GM23248 (cell line): ENCODE measurements at regions not wholly inside any gene's neighbourhood (a gene's known extent, or its start where the extent isn't known, plus 50 kb on each side); places are given as distances from the start of the nearest gene placed in this dataset.

Experiments used
- DNase-seq: peaks from one replicate; pipeline ENCODE4 v3.0.0-alpha.2; 2015
- H2AFZ ChIP-seq: fragments of 200-600 bp; sonication (generic); 2 replicates; pipeline ENCODE4 v1.6.1; 2016; ENCODE audit warnings: antibody characterized with exemption
- H3F3A ChIP-seq: fragments of 200-600 bp; sonication (generic); 2 replicates; pipeline ENCODE4 v1.6.1; 2016; ENCODE audit warnings: mild to moderate bottlenecking, antibody characterized with exemption, mixed run types; ENCODE audit not compliant: insufficient read depth
- H3K27ac ChIP-seq: fragments of 200-600 bp; sonication (generic); 2 replicates; pipeline ENCODE4 v1.5.1; 2016; ENCODE audit warnings: mild to moderate bottlenecking
- H3K27me3 ChIP-seq: fragments of 200-600 bp; sonication (generic); replicated peaks from 2 replicates; pipeline ENCODE4 v1.6.1; 2016; ENCODE audit warnings: mild to moderate bottlenecking; ENCODE audit not compliant: insufficient read depth
- H3K36me3 ChIP-seq: fragments of 200-600 bp; sonication (generic); 2 replicates; pipeline ENCODE4 v1.6.1; 2016; ENCODE audit warnings: low read depth, mild to moderate bottlenecking
- H3K4me1 ChIP-seq: fragments of 200-600 bp; sonication (generic); 2 replicates; pipeline ENCODE4 v1.6.1; 2016; ENCODE audit warnings: mild to moderate bottlenecking; ENCODE audit not compliant: insufficient read depth
- H3K4me2 ChIP-seq: fragments of 200-600 bp; sonication (generic); one replicate; pipeline ENCODE4 v1.6.1; 2016; ENCODE audit warnings: mild to moderate bottlenecking; ENCODE audit not compliant: unreplicated experiment
- H3K4me3 ChIP-seq: fragments of 200-600 bp; sonication (generic); 2 replicates; pipeline ENCODE4 v1.5.1; 2016; ENCODE audit warnings: mild to moderate bottlenecking
- H3K79me2 ChIP-seq: fragments of 200-600 bp; sonication (generic); 2 replicates; pipeline ENCODE4 v1.6.1; 2016; ENCODE audit warnings: mild to moderate bottlenecking; ENCODE audit not compliant: insufficient read depth
- H3K9ac ChIP-seq: fragments of 200-600 bp; sonication (generic); 2 replicates; pipeline ENCODE4 v1.6.1; 2016; ENCODE audit warnings: mild to moderate bottlenecking
- H3K9me2 ChIP-seq: fragments of 200-600 bp; sonication (generic); 2 replicates; pipeline ENCODE4 v1.6.1; 2016; ENCODE audit warnings: mixed run types, mild to moderate bottlenecking, moderate library complexity; ENCODE audit not compliant: insufficient read depth
- H3K9me3 ChIP-seq: fragments of 200-600 bp; sonication (generic); one replicate; pipeline ENCODE4 v1.6.1; 2017; ENCODE audit warnings: low read depth
- H4K20me1 ChIP-seq: fragments of 200-600 bp; sonication (generic); 2 replicates; pipeline ENCODE4 v1.6.0; 2016; ENCODE audit not compliant: insufficient read depth
- EZH2 ChIP-seq: fragments of 200-600 bp; sonication (generic); IDR thresholded peaks from 2 replicates; pipeline ENCODE4 v1.6.1; 2018; ENCODE audit warnings: antibody characterized with exemption, mild to moderate bottlenecking; ENCODE audit not compliant: insufficient read depth, poor library complexity, severe bottlenecking
- EZH2phosphoT487 ChIP-seq: fragments of 200-600 bp; sonication (generic); IDR thresholded peaks from 2 replicates; pipeline ENCODE4 v1.6.1; 2018; ENCODE audit warnings: antibody characterized with exemption, moderate library complexity, mild to moderate bottlenecking, low read depth; ENCODE audit not compliant: insufficient read depth
- WGBS, 2 experiments: methylation state at CpG; one replicate each; pipeline ENCODE4 v1.1.6; 2015 to 2017; ENCODE audit warnings: low lambda C conversion rate in 2 of 2, low coverage in 1 of 2; ENCODE audit errors: missing lambda C conversion rate in 2 of 2; 5-methylcytosine and 5-hydroxymethylcytosine counted together
- in situ Hi-C: fragments of 300-500 bp; cut with MboI; formaldehyde crosslinking; loops from 2 replicates; pipeline ENCODE4 v1.15.0; 2020

- H3K4me3 ChIP-seq = no peak overlapping the region
- no peak for TF ChIP-seq EZH2phosphoT487
- TF ChIP-seq EZH2 = no peak
- WGBS, 2 experiments = 95 to 96% methylated on average over 4 of the region's 4 CpGs
Observed at GRCh38 chr4:81375745-81376144, 96.0 kb downstream of the RASGEF1B start.

GRCh38 chr4:81369886-81370285, 101.8 kb downstream of the RASGEF1B start:
- H2AFZ ChIP-seq = no peak overlapping the region
- no peaks in the 10 kb centered on the region for H3K27me3 ChIP-seq
- no peaks in the 10 kb centered on the region for H3K9me3 ChIP-seq
- no peaks in the 10 kb centered on the region for H3K79me2 ChIP-seq
- H3K9ac ChIP-seq = no peak overlapping the region
- peak; percentile 21 for DNase-seq
- no peaks in the 10 kb centered on the region for H3K36me3 ChIP-seq
- no peak overlapping the region for H3K4me3 ChIP-seq
- WGBS, 2 experiments = 71 to 81% methylated on average over 4 of the region's 4 CpGs
- H3K9me2 ChIP-seq = no peaks in the 10 kb centered on the region
- H3K27ac ChIP-seq = no peak overlapping the region
- no peaks in the 10 kb centered on the region for H3F3A ChIP-seq
- TF ChIP-seq EZH2phosphoT487 (no peak), EZH2 (no peak)
- H4K20me1 ChIP-seq = no peaks in the 10 kb centered on the region
- in situ Hi-C loops = loop anchor here (25.0 kb wide), 1 partner anchor 1008 kb away; no protein-coding TSS in a partner anchor
- H3K4me1 ChIP-seq = peaks cover 11% of the 10 kb centered on the region
- no peak overlapping the region for H3K4me2 ChIP-seq

More at GRCh38 chr4:81375745-81376144, 96.0 kb downstream of the RASGEF1B start:
- no peak overlapping the region for H3K9ac ChIP-seq
- H3K36me3 ChIP-seq = no peaks in the 10 kb centered on the region
- no peak for DNase-seq
- H4K20me1 ChIP-seq = no peaks in the 10 kb centered on the region
- H2AFZ ChIP-seq = no peak overlapping the region
- H3K27ac ChIP-seq = no peak overlapping the region
- H3F3A ChIP-seq = no peaks in the 10 kb centered on the region
- H3K4me1 ChIP-seq = no peaks in the 10 kb centered on the region
- no peaks in the 10 kb centered on the region for H3K79me2 ChIP-seq
- in situ Hi-C loops = no loop called here
- no peaks in the 10 kb centered on the region for H3K9me3 ChIP-seq
- no peaks in the 10 kb centered on the region for H3K27me3 ChIP-seq
- no peak overlapping the region for H3K4me2 ChIP-seq
- no peaks in the 10 kb centered on the region for H3K9me2 ChIP-seq

- WGBS, 2 experiments = 14 to 16% methylated on average over 4 of the region's 4 CpGs
- no peak for TF ChIP-seq EZH2
- no peak for TF ChIP-seq EZH2phosphoT487
- no peaks in the 10 kb centered on the region for H3K36me3 ChIP-seq
- peak; percentile 36 for DNase-seq
- no peaks in the 10 kb centered on the region for H4K20me1 ChIP-seq
- H3K27ac ChIP-seq = no peak overlapping the region
- no peaks in the 10 kb centered on the region for H3K79me2 ChIP-seq
- H3K9me2 ChIP-seq = no peaks in the 10 kb centered on the region
- no peaks in the 10 kb centered on the region for H3K9me3 ChIP-seq
- peak overlapping the region; percentile 52; the same call in 1 of the 2 replicates for H2AFZ ChIP-seq
- H3F3A ChIP-seq = no peaks in the 10 kb centered on the region
- no peak overlapping the region for H3K4me3 ChIP-seq
- in situ Hi-C loops = loop anchor here (25.0 kb wide), 1 partner anchor 1004 kb away; no protein-coding TSS in a partner anchor
- no peaks in the 10 kb centered on the region for H3K27me3 ChIP-seq
- H3K9ac ChIP-seq = no peak overlapping the region
- peaks cover 11% of the 10 kb centered on the region for H3K4me1 ChIP-seq
- no peak overlapping the region for H3K4me2 ChIP-seq
Observed at GRCh38 chr4:81366779-81367178, 104.9 kb downstream of the RASGEF1B start.

GRCh38 chr4:81360737-81361136, 111.0 kb downstream of the RASGEF1B start:
- no peaks in the 10 kb centered on the region for H3K36me3 ChIP-seq
- peaks cover 21% of the 10 kb centered on the region for H3K4me1 ChIP-seq
- H3K9ac ChIP-seq = no peak overlapping the region
- no peaks in the 10 kb centered on the region for H3K79me2 ChIP-seq
- in situ Hi-C loops = loop anchor here (25.0 kb wide), 1 partner anchor 998 kb away; no protein-coding TSS in a partner anchor
- DNase-seq = peak; percentile 48
- TF ChIP-seq EZH2phosphoT487 (no peak), EZH2 (no peak)
- 4 to 11% methylated on average over 3 of the region's 3 CpGs for WGBS, 2 experiments
- no peaks in the 10 kb centered on the region for H3K27me3 ChIP-seq
- H3K4me2 ChIP-seq = peak overlapping the region; percentile 55
- H3F3A ChIP-seq = 0 out of 2 replicates have a peak, but pooled peaks cover 7% of the 10 kb centered on the region
- no peaks in the 10 kb centered on the region for H3K9me3 ChIP-seq
- H3K4me3 ChIP-seq = no peak overlapping the region
- H2AFZ ChIP-seq = no peak overlapping the region
- no peaks in the 10 kb centered on the region for H3K9me2 ChIP-seq
- H3K27ac ChIP-seq = no peak overlapping the region
- H4K20me1 ChIP-seq = no peaks in the 10 kb centered on the region
